ENCODE measurements at regions not wholly inside any gene's neighbourhood (a gene's known extent, or its start where the extent isn't known, plus 50 kb on each side); places are given as distances from the start of the nearest gene placed in this dataset.

DNA sequence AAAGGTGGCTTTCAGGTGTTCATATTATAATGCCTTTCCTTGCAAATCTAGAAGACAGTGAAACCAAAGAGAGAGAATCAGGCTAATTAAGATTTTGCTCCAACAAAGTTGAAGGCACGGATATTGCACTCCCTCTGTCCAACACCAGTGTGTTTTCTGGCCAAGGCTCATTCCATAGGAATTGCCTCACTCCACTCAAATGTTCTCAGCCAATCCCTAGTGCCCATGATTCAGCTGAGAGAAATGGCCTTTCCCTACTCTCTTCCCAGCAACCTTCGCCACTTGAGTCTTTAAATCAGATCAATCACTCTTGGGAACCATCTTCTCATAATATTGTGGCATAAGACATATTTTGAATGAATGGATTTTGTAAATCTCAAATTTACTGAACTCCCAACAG, 768.2 kb upstream of the ACVR2A start:
- DNase-seq (ENCODE audit: low read depth): no peak
- TF ChIP-seq, protein P1, sequence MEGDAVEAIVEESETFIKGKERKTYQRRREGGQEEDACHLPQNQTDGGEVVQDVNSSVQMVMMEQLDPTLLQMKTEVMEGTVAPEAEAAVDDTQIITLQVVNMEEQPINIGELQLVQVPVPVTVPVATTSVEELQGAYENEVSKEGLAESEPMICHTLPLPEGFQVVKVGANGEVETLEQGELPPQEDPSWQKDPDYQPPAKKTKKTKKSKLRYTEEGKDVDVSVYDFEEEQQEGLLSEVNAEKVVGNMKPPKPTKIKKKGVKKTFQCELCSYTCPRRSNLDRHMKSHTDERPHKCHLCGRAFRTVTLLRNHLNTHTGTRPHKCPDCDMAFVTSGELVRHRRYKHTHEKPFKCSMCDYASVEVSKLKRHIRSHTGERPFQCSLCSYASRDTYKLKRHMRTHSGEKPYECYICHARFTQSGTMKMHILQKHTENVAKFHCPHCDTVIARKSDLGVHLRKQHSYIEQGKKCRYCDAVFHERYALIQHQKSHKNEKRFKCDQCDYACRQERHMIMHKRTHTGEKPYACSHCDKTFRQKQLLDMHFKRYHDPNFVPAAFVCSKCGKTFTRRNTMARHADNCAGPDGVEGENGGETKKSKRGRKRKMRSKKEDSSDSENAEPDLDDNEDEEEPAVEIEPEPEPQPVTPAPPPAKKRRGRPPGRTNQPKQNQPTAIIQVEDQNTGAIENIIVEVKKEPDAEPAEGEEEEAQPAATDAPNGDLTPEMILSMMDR (conservative IDR thresholded peaks at IDR 0.05; ENCODE audit: low read depth, low read length): no peak

GRCh38 chr2:147068071-147068470, 776.8 kb upstream of the ACVR2A start:
- no peak for DNase-seq (ENCODE audit: low read depth)
- TF ChIP-seq, protein P1 (conservative IDR thresholded peaks at IDR 0.05; ENCODE audit: low read depth, low read length): no peak
- H3K4me3 ChIP-seq (ENCODE audit: low read length): no peak overlapping the region

More for the DNA sequence above, 768.2 kb upstream of the ACVR2A start:
- no peak overlapping the region for H3K4me3 ChIP-seq (ENCODE audit: low read length)

DNA sequence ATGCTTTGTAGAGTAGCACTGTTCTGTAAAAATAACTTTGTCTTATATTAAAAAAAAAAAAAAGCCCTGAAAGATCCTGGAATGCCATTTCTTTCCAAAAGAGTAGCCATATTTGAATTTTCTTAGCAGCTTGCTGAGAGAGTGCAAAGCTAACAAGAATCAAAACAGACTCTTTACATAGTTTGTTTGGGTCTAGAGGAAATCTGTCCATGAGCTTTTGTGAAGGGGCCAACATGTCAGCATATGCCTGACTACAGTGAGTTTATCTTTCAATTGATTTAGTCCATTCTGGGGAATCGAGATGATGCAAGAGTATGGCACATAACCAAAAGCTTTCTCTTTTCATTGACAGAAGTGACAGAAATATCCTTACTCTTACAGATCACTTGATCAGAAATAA, 777.7 kb upstream of the ACVR2A start:
- H3K4me3 ChIP-seq (ENCODE audit: low read length): no peak overlapping the region

GRCh38 chr2:147062073-147062472, 782.8 kb upstream of the ACVR2A start:
- no peak for DNase-seq (ENCODE audit: low read depth)
- TF ChIP-seq, protein P1 (conservative IDR thresholded peaks at IDR 0.05; ENCODE audit: low read depth, low read length): no peak
- no peak overlapping the region for H3K4me3 ChIP-seq (ENCODE audit: low read length)

More for the DNA sequence above, 777.7 kb upstream of the ACVR2A start:
- DNase-seq (ENCODE audit: low read depth): no peak
- TF ChIP-seq, protein P1 (conservative IDR thresholded peaks at IDR 0.05; ENCODE audit: low read depth, low read length): no peak

GRCh38 chr2:147061269-147061668, 783.6 kb upstream of the ACVR2A start:
- TF ChIP-seq, protein P1 (conservative IDR thresholded peaks at IDR 0.05; ENCODE audit: low read depth, low read length): no peak
- DNase-seq (ENCODE audit: low read depth): no peak
- no peak overlapping the region for H3K4me3 ChIP-seq (ENCODE audit: low read length)

DNA sequence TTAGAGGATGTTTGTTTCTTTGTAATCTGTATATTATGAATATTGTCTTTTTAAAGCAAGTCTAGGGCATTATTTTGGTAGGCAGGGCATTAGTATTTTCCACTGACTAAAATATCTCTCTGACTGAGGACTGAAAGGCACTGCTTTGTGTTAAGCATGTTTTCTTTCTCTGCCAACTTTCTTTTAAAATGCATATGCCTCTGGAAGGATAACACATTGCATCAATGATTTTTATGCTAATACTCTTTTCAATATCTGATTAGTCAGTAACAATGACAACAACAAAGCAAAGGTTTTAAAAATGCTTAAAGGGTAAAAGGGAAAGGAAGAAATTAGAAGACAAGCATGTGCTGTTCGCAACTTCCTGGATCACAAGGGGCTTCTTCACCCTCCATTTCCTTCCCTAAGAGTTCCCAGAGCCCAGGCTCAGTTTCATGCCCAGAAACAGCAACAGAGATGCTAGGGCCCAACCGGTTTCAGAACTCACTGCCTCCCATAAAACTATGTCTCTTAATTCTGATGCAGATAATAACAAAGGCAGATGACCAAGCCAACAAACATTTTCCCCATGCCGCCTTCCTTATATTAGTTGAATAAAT, 786.8 kb upstream of the ACVR2A start:
- no peak overlapping the region for H3K4me3 ChIP-seq (ENCODE audit: low read length)
- TF ChIP-seq, protein P1 (conservative IDR thresholded peaks at IDR 0.05; ENCODE audit: low read depth, low read length): no peak
- DNase-seq (ENCODE audit: low read depth): no peak

- no peak for DNase-seq (ENCODE audit: low read depth)
- H3K4me3 ChIP-seq (ENCODE audit: low read length): no peak overlapping the region
- TF ChIP-seq, protein P1 (conservative IDR thresholded peaks at IDR 0.05; ENCODE audit: low read depth, low read length): no peak
Measured at GRCh38 chr2:147051814-147052213, 793.0 kb upstream of the ACVR2A start.
